NCI-H2107 treated with DMSO at 0.1 percent for 48 hours (cell line): ENCODE measurements at regions not wholly inside any gene's neighbourhood (a gene's known extent, or its start where the extent isn't known, plus 50 kb on each side); places are given as distances from the start of the nearest gene placed in this dataset.
"Not testable (repeated sequence)": the region's sequence is repeated elsewhere in the genome, so short reads cannot be mapped to it uniquely, and the experiment has no call there.

ENCODE experiments used
- DNase-seq: peaks from one replicate; lab custom pipeline; 2025; ENCODE audit not compliant: unreplicated experiment; lab: John Stamatoyannopoulos, UW

DNA sequence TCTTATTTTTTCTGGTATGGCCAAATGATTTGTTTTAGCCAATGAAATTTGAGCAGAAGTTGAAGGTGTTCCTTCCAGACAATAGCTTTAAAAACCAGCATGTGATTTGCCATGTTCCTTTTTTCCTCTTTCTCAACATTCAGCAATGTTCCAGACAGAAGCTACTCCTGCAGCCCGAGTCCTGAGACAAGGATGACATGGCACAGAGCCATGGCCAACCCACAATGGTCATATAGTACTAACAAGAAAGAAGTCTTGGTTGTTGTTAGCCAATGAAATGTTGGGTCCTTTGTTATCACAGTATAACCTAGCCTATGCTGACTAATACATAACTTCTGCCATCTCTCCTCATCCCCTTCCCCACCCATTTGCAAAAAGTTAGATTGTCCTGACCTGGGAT is 211.1 kb upstream of the STT3B start:
- no peak for DNase-seq

- no peak for DNase-seq
These were observed 210.3 kb upstream of the STT3B start for GRCh38 chr3:31322460-31322859.

GRCh38 chr3:31327826-31328357 is 204.8 kb upstream of the STT3B start:
- DNase-seq, result not testable (repeated sequence)

DNA sequence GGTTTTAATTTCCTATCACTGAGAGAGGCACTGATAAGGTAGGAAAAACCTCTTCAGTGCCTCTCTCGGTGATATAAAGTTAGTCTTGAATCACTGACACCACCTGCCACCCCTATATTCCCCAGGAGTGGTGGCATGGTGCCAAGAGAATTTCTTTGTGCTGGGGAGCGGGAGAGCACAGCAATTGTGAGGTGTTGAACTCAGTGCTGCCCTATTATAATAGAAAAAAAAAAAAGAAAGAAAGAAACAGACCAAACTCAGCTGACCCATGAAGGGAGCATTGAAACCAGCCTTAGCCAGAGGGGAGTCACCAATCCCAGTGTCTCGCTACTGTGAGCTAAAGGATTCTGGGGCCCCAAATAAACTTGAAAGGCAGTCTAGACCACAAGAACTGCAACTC is 201.4 kb upstream of the STT3B start:
- DNase-seq, result peak; percentile 0

DNA sequence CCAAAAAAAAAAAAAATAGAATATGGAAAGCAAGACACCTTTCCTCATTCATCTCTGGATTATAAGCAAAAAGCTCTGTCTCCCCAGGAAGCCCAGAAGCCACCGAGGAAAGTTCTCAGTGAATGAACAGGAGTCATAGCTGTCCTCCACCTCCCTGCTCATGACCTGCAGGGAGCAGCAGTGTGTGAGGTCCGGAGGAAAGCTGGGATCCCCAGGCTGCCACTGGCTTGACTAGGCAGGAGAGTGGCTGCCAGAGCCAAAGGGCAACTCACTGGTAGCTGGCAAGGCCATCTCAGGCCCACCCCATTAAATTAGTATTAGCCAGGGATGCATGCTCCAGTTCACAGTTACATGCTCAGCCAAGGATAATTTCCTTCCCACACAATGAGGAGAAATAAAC is 191.6 kb upstream of the STT3B start:
- DNase-seq, result no peak

DNA sequence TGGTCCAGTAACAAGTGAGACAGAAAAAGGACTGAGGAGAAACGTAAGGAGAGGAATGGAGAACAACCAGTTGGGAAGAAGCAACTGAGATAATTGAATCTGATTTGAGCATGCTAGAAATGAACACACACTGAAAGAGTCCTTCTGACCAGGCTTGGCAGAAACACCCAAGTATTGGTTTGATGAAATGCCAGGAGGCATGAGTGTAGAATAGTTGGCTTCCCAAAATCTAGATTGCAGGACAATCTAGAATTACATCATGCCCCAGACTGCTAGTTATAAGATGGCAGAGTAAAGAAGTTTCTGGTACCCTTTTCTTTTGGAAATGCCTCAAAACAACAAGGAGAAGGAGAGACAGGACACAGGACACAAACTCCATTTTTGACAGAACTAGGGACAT is 189.7 kb upstream of the STT3B start:
- DNase-seq, result no peak

DNA sequence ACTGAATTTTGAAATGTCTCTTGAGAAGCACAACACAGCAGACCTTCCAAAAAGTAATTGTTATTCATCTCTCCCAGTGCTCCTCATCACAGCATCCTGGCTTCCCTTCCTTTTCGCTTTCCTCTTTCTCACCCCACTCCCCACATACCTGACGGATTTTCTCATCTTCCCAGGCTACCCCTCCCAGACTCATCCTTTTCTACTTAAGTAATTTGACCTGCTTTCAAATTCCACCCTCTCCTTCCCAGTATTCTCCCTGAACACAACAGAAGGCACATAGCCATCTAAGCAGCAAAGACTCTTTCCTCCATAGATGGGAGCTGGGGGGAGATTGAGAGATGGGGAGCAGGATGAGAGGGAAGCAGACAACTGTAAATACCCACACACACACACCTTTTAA is 187.1 kb upstream of the STT3B start:
- no peak for DNase-seq

DNA sequence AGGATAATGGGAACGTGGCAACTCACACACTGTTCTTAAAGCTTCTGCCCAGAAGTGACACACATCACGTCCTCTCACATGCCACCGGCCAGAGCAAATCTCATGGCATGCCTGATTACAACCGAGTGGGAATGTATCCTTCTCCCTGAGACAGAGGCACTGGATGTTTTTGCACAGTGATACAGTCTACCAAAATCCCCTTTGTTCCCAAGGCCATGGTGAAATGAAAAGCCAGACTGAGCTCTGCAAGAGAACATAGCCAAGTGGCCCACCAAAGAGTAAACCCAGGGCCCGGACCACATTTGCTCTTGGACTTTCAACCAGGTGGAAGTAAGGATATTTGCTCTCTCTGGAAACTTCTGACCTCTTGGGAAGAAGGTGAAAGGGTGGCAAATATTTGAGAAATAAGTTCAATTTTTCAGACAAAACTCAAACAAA is 186.2 kb upstream of the STT3B start:
- DNase-seq, result no peak

DNA sequence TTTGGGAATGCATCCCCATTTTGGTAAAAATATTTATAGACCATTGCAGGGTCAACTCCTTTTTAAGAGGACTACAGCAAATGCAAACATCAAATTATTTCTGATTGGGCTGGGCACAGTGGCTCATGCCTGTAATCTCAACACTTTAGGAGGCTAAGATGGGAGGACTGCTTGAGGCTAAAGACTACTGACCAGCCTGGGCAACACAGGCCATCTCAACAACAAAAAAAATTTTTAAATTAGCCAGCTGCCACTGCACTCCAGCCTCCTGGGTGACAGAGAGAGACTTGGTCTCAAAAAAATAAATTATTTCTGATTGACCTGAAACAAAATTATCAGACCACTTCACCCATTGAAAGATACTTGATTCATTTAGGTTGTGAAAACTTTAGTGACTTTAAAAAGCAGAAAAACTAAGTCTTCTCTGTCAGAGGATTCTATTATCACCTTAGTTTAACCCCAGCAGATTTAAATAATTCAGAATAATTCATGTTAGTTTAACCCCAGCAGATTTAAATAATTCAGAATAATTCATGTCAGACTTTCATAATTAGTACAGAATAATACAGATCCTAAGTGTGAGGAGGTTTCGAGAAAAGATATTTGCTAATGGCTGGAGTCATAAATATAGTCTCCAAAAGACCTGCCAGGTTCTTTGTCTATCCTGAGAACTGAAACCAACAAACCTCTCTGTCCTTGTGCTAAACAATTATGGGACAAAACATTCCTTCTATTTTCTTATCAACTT is 183.6 kb upstream of the STT3B start:
- DNase-seq, result no peak

GRCh38 chr3:31350307-31350706 is 182.4 kb upstream of the STT3B start:
- no peak for DNase-seq

DNA sequence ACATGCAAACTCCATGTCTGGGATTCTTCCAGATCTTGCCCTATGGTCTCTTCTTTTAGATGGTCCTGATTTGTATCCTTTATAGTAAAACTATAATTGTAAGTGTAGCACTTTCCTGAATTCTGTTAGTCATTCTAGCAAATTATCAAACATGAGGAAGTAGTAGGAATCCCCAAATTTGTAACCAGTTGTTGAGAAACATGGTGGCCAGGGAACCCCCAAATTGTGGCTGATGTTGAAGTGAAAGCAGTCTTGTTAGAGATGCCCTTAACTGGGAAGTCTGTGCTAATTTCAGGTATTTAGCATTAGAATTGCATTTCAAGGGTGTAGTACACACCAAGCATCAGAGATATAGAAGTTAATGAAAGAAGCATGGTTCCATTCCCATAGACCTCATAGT is 180.4 kb upstream of the STT3B start:
- DNase-seq, result no peak

- DNase-seq, result no peak
These were observed 179.6 kb upstream of the STT3B start for GRCh38 chr3:31353166-31353565.

DNA sequence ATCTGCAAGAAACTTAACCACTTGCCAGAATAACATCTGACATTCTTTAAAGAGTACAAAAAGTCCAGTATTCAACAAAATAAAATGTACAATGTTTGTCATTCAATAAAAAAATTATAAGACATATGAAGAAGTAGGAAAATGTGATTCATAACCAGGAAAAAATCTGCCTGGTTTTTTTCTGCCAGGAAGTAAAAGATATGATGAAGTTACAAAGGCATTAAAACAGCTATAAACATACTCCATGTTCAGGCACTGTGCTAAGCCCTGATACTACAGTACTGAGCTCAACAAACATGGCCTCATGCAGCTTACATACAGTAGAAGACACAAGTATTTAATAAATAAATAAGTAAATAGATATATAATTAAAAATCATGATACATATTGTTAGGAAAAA is 178.4 kb upstream of the STT3B start:
- DNase-seq, result no peak

- DNase-seq, result no peak
These were observed 176.9 kb upstream of the STT3B start for GRCh38 chr3:31355807-31356206.

DNA sequence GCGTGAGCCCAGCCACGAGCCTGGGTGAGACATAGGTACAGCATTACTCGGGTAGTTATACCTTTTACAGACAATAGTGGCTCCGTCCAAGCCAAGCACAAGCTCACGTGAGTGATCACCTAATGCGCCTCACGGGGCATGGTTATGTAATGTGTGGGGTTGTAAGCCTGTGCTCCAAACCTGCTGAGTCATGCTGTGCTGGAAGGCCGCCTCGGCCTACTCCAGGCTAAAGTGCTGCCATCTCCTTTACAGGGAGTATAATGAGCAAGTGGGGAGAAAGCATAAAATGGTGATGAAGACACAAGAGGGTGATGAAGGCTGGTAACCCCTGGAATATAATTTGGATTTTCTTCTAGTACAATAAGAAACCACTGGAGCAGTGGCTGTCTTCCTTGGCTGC is 175.8 kb upstream of the STT3B start:
- no peak for DNase-seq

- no peak for DNase-seq
These were observed 175.3 kb upstream of the STT3B start for GRCh38 chr3:31357451-31357850.

- DNase-seq, result no peak
These were observed 174.2 kb upstream of the STT3B start for GRCh38 chr3:31358473-31359070.

DNA sequence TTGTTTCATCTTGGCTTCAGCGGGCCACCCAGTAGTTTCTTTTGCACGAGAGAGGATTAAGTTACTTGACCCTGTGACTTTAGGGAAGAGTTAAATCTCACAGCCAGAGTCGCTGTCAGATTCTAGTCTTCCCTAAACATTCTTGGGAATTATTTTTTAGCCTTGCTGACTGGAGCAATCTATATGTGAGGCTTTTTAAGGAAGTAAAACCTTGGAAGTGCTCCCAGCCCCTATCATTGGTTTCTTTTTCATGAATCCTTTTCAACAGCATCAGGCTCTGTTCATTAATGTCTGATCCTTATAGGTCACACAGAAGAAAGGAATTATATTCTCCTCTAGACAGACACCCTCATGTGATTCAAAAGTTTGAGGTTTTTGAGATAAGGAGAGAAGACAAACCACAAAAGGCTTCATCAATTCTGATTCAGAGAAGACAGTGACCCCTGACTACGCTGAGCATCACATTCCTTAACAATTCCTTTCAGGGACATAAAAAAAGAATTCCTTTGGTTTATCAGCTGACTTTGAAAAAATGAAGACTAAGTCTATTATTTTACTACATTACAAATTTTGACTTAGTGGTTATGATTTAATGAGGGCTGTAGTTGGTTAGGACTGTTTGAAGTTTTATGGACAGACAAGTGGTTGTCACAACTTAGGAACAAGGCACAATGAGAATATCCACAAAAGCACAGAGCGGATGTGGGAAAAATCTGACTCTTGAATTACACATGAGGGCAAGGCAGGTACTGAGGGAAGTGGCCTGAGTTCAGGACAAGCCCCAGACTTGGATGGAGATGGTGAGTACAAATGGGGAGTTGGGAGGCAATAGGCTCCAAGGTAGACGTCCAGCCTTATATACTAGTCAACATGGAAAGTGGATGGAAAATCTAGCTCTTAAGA is 171.1 kb upstream of the STT3B start:
- no peak for DNase-seq

DNA sequence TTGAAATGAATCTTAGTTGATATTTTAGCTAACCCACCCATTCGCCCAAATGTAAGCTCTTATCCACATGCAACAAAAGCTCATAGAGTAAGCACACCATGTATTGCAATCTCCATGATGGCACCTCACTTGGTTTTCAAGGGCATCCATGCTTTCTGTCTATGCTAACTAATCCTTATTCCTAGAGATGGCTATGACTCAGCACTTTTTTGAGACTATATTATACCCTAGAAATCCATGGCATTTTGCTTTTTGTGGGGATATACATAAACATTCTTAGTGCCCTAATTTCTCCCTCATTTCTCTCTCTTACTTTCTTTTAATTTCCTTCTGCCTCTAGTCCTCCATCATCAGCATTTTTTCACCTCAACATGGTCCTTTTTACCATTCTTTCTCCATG is 168.5 kb upstream of the STT3B start:
- no peak for DNase-seq

GRCh38 chr3:31364711-31365110 is 168.0 kb upstream of the STT3B start:
- no peak for DNase-seq

DNA sequence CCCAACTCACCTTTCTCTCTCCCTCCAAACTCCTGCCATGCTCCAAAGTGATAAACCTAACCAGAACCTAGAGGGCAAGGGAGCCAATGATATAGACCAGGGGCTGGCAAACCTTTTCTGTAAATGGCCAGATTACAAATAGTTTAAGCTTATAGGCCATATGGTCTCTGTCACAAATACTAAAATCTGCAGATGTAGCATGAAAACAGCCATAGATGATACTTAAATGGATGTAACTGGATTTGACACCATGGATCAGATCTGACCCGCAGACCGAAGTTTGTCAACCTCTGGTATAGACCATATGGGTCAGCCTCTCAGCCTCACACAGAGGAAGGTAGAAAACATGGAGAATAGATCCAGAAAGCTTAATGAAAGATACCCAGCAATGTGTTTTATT is 165.2 kb upstream of the STT3B start:
- no peak for DNase-seq
